ENCODE measurements at regions not wholly inside any gene's neighbourhood (a gene's known extent, or its start where the extent isn't known, plus 50 kb on each side); places are given as distances from the start of the nearest gene placed in this dataset.

DNA sequence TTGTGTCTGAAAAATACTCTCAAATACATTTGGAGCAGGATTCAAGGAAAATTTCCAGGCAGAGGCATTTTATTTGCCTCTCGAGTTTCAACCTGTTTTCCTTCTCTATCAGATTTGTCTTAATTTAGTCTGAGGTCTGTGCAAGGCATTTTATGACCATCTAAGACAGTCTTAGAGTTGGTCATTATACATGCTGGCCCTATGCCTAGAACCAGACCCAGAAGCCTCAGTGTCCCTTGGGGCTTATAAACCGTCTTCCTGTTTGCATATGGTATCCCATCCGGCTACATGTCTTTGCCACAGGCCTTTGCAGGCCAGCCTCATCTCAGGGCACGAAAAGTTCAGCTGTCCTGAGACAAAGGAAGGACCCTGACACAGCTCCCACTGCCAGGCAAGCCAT lies 346.1 kb downstream of the SIPA1L2 start:
- TF ChIP-seq CEBPB (IDR thresholded peaks at IDR 0.05), result no peak
- TF ChIP-seq YY1 (IDR thresholded peaks at IDR 0.05; ENCODE audit: low read depth), result no peak
- TF ChIP-seq TEAD4 (IDR thresholded peaks at IDR 0.05), result no peak
